Natural killer cell (primary cell): ENCODE measurements at regions not wholly inside any gene's neighbourhood (a gene's known extent, or its start where the extent isn't known, plus 50 kb on each side); places are given as distances from the start of the nearest gene placed in this dataset.

ENCODE experiments used
- ATAC-seq, 3 donors: fragments of 150-1000 bp in 2 of 3; fragments of 200-7000 bp in 1 of 3; cut with Tn5 transposase; 1 replicate in 1 of 3; 2 replicates in 2 of 3; pipeline ENCODE4 v1.10.0; 2021; ENCODE audit warnings: mild to moderate bottlenecking in 2 of 3, moderate library complexity in 2 of 3
- DNase-seq, 2 donors: peaks; one replicate each; pipeline versions ENCODE4 v3.0.0 to v3.0.0-alpha.2; 2013 to 2021; ENCODE audit warnings: mixed read lengths in 1 of 2
- H3K27ac ChIP-seq: one replicate; pipeline ENCODE4 v1.5.1; 2013; ENCODE audit warnings: mild to moderate bottlenecking, low read length
- H3K27me3 ChIP-seq: one replicate; pipeline ENCODE4 v1.6.1; 2013; ENCODE audit warnings: low read length; ENCODE audit not compliant: control insufficient read depth, insufficient read depth
- H3K36me3 ChIP-seq: one replicate; pipeline ENCODE4 v1.6.1; 2013; ENCODE audit warnings: low read length; ENCODE audit not compliant: control insufficient read depth, insufficient read depth
- H3K4me1 ChIP-seq: one replicate; pipeline ENCODE4 v1.6.1; 2013; ENCODE audit warnings: low read length; ENCODE audit not compliant: control insufficient read depth, insufficient read depth
- H3K4me3 ChIP-seq: one replicate; pipeline ENCODE4 v1.5.1; 2013; ENCODE audit warnings: low read length
- H3K9me3 ChIP-seq: one replicate; pipeline ENCODE4 v1.6.1; 2013; ENCODE audit warnings: low read length; ENCODE audit not compliant: control insufficient read depth, insufficient read depth
- H3K27ac Mint-ChIP-seq, 2 donors: one replicate each; pipeline ENCODE4 v1.8.0; 2022; ENCODE audit warnings: mild to moderate bottlenecking in 2 of 2, mixed read lengths in 2 of 2, moderate library complexity in 1 of 2
- H3K27me3 Mint-ChIP-seq, 2 donors: one replicate each; pipeline ENCODE4 v1.8.0; 2022; ENCODE audit warnings: low read depth in 2 of 2, mixed read lengths in 2 of 2
- H3K36me3 Mint-ChIP-seq: one replicate; pipeline ENCODE4 v1.8.0; 2022; ENCODE audit warnings: mixed read lengths
- H3K4me1 Mint-ChIP-seq, 2 donors: one replicate each; pipeline ENCODE4 v1.8.0; 2022; ENCODE audit warnings: mixed read lengths in 2 of 2
- H3K4me3 Mint-ChIP-seq: one replicate; pipeline ENCODE4 v1.8.0; 2022; ENCODE audit warnings: mild to moderate bottlenecking, moderate library complexity, mixed read lengths
- H3K9me3 Mint-ChIP-seq, 2 donors: one replicate each; pipeline ENCODE4 v1.8.0; 2022; ENCODE audit warnings: mixed read lengths in 2 of 2
- CTCF ChIP-seq: fragments of 200-600 bp; IDR thresholded peaks from one replicate; pipeline ENCODE4 v1.8.0; 2022; ENCODE audit warnings: antibody characterized with exemption
- WGBS: methylation state at CpG from one replicate; pipeline ENCODE4 v1.1.7; 2013; ENCODE audit warnings: missing lambda C conversion rate; ENCODE audit not compliant: insufficient coverage; 5-methylcytosine and 5-hydroxymethylcytosine counted together
- intact Hi-C: fragments of 100-400 bp; cut with micrococcal nuclease; formaldehyde crosslinking; loops from one replicate; pipeline ENCODE4 v1.14.2; 2022

- no peaks in the 10 kb centered on the region for H3K4me1 ChIP-seq
- H3K27ac Mint-ChIP-seq: no peak overlapping the region
- ATAC-seq (no peak), DNase-seq (no peak)
- no peaks in the 10 kb centered on the region for H3K36me3 Mint-ChIP-seq
- WGBS: 76% methylated on average over 1 of the region's 1 CpG
- intact Hi-C loops: no loop called here
- no peaks in the 10 kb centered on the region for H3K9me3 Mint-ChIP-seq
- peaks cover 6 to 24% of the 10 kb centered on the region in 2 donors for H3K27me3 Mint-ChIP-seq
- H3K27me3 ChIP-seq: no peaks in the 10 kb centered on the region
- no peaks in the 10 kb centered on the region for H3K9me3 ChIP-seq
- H3K4me1 Mint-ChIP-seq: no peaks in the 10 kb centered on the region
- TF ChIP-seq CTCF: no peak
- H3K36me3 ChIP-seq: no peaks in the 10 kb centered on the region
- no peak overlapping the region for H3K27ac ChIP-seq
- H3K4me3 ChIP-seq: no peak overlapping the region
- no peak overlapping the region for H3K4me3 Mint-ChIP-seq
These were observed 845.8 kb downstream of the UQCRFS1 start for GRCh38 chr19:28367146-28367545.

- ATAC-seq (no peak), DNase-seq (no peak)
- 96% methylated on average over 4 of the region's 4 CpGs for WGBS
- intact Hi-C loops: no loop called here
- Histone ChIP-seq H3K36me3 (no peaks in the 10 kb centered on the region), H3K4me3 (no peak overlapping the region), H3K27ac (no peak overlapping the region), H3K9me3 (no peaks in the 10 kb centered on the region), H3K27me3 (no peaks in the 10 kb centered on the region), H3K4me1 (no peaks in the 10 kb centered on the region)
- H3K9me3 Mint-ChIP-seq: no peaks in the 10 kb centered on the region
- H3K27me3 Mint-ChIP-seq: peaks cover 0 to 3% of the 10 kb centered on the region in 2 donors
- no peak for TF ChIP-seq CTCF
- no peaks in the 10 kb centered on the region for H3K36me3 Mint-ChIP-seq
- no peak overlapping the region for H3K27ac Mint-ChIP-seq
- no peak overlapping the region for H3K4me3 Mint-ChIP-seq
- H3K4me1 Mint-ChIP-seq: peaks cover 0 to 4% of the 10 kb centered on the region in 2 donors
These were observed 849.7 kb downstream of the UQCRFS1 start for GRCh38 chr19:28363254-28363653.

- Histone ChIP-seq H3K36me3 (no peaks in the 10 kb centered on the region), H3K27me3 (no peaks in the 10 kb centered on the region), H3K4me1 (no peaks in the 10 kb centered on the region), H3K27ac (no peak overlapping the region), H3K9me3 (no peaks in the 10 kb centered on the region), H3K4me3 (no peak overlapping the region)
- no peak overlapping the region for H3K27ac Mint-ChIP-seq
- H3K36me3 Mint-ChIP-seq: no peaks in the 10 kb centered on the region
- 100% methylated on average over 1 of the region's 2 CpGs for WGBS
- no peaks in the 10 kb centered on the region for H3K9me3 Mint-ChIP-seq
- no peak for TF ChIP-seq CTCF
- intact Hi-C loops: no loop called here
- DNase-seq (no peak), ATAC-seq (no peak)
- no peak overlapping the region for H3K4me3 Mint-ChIP-seq
- H3K27me3 Mint-ChIP-seq: no peaks in the 10 kb centered on the region
- H3K4me1 Mint-ChIP-seq: peaks cover 0 to 5% of the 10 kb centered on the region in 2 donors
These were observed 853.2 kb downstream of the UQCRFS1 start for GRCh38 chr19:28359431-28360414.
